Panc1 (cell line): ENCODE measurements at regions not wholly inside any gene's neighbourhood (a gene's known extent, or its start where the extent isn't known, plus 50 kb on each side); places are given as distances from the start of the nearest gene placed in this dataset.
"Not testable (repeated sequence)": the region's sequence is repeated elsewhere in the genome, so short reads cannot be mapped to it uniquely, and the experiment has no call there.

Source experiments
- ATAC-seq: fragments of 200-7000 bp; cut with Tn5 transposase; 2 replicates; pipeline ENCODE4 v1.9.1; 2020; ENCODE audit warnings: mild to moderate bottlenecking, moderate library complexity
- BruUV-seq: library from RNA; stranded (reverse); fragments of 400-500 nt; replicated peaks from 2 replicates; lab custom pipeline; 2021; lab: Mats Ljungman, UMichigan
- CTCF ChIA-PET: fragments of 300-600 bp; sonication (Branson Sonifier 250); formaldehyde crosslinking; loops from one replicate; lab custom pipeline; 2022; ENCODE audit warnings: antibody characterized with exemption; lab: Charles Lee
- POLR2A ChIA-PET: fragments of 300-600 bp; sonication (Branson Sonifier 250); formaldehyde crosslinking; loops from one replicate; lab custom pipeline; 2022; ENCODE audit warnings: antibody characterized with exemption; lab: Charles Lee
- DNase-seq: peaks from one replicate; pipeline ENCODE4 v3.0.0-alpha.2; 2010; ENCODE audit warnings: low read depth, low spot score
- H3K27ac ChIP-seq: 2 replicates; pipeline ENCODE4 v1.5.1; 2011; ENCODE audit warnings: mild to moderate bottlenecking, low read length, inconsistent platforms
- H3K27me3 ChIP-seq: fragments of 200-500 bp; sonication (Bioruptor generic); 2 replicates; pipeline ENCODE4 v1.6.0; 2014; ENCODE audit warnings: low read length, inconsistent platforms; ENCODE audit not compliant: control insufficient read depth, insufficient read depth
- H3K36me3 ChIP-seq: fragments of 200-500 bp; sonication (Bioruptor generic); 2 replicates; pipeline ENCODE4 v1.5.1; 2014; ENCODE audit warnings: inconsistent platforms, mild to moderate bottlenecking, low read length, moderate library complexity; ENCODE audit not compliant: control insufficient read depth, insufficient read depth
- H3K4me1 ChIP-seq: 2 replicates; pipeline ENCODE4 v1.5.1; 2011; ENCODE audit warnings: inconsistent platforms, mild to moderate bottlenecking, low read length, moderate library complexity; ENCODE audit not compliant: control insufficient read depth, insufficient read depth
- H3K4me3 ChIP-seq, 2 experiments: 2 replicates each; pipeline ENCODE4 v1.5.1; 2011 to 2012; ENCODE audit warnings: low read depth in 2 of 2, low read length in 2 of 2, mild to moderate bottlenecking in 2 of 2, inconsistent platforms in 1 of 2, moderate library complexity in 1 of 2
- H3K9me3 ChIP-seq: fragments of 200-500 bp; sonication (Bioruptor generic); 2 replicates; pipeline ENCODE4 v1.5.1; 2014; ENCODE audit warnings: low read depth, mild to moderate bottlenecking, inconsistent platforms, low read length, moderate library complexity; ENCODE audit not compliant: control insufficient read depth, insufficient read depth
- CTCF ChIP-seq: fragments of 450-650 bp; IDR thresholded peaks from 2 replicates; pipeline ENCODE4 v1.5.1; 2017; ENCODE audit warnings: mild to moderate bottlenecking
- POLR2AphosphoS5 ChIP-seq: IDR thresholded peaks from 2 replicates; pipeline ENCODE4 v1.6.1; 2012; ENCODE audit warnings: mild to moderate bottlenecking, low read depth, low read length, moderate library complexity
- REST ChIP-seq, 2 experiments: IDR thresholded peaks; 2 replicates each; pipeline ENCODE4 v1.6.1; 2011 to 2012; ENCODE audit warnings: low read depth in 2 of 2, control low read depth in 1 of 2, low read length in 1 of 2, mild to moderate bottlenecking in 1 of 2, moderate library complexity in 1 of 2; ENCODE audit not compliant: insufficient read depth in 1 of 2
- SIN3A ChIP-seq: IDR thresholded peaks from 2 replicates; pipeline ENCODE4 v1.6.1; 2012; ENCODE audit warnings: low read depth, mild to moderate bottlenecking, low read length, moderate library complexity, borderline replicate concordance; ENCODE audit not compliant: insufficient read depth
- TCF7L2 ChIP-seq: IDR thresholded peaks from 2 replicates; pipeline ENCODE4 v1.6.1; 2011; ENCODE audit warnings: mild to moderate bottlenecking, low read depth, low read length, inconsistent platforms
- in situ Hi-C: cut with HindIII; loops from 2 replicates; pipeline ENCODE4 v1.10.0; 2016; ENCODE audit warnings: low sequenced_read_pairs, low pct_unique_long_range_greater_than_20kb
- intact Hi-C: fragments of 100-400 bp; cut with micrococcal nuclease; formaldehyde crosslinking; loops from one replicate; pipeline ENCODE4 v1.10.0; 2022; ENCODE audit not compliant: unreplicated experiment

GRCh38 chr3:159751752-159752151, 236.9 kb upstream of the IL12A start:
- intact Hi-C loops = no loop called here
- Histone ChIP-seq H3K27ac (no peak overlapping the region), H3K27me3 (no peaks in the 10 kb centered on the region), H3K4me1 (no peaks in the 10 kb centered on the region), H3K4me3 (no peak overlapping the region), H3K36me3 (no peaks in the 10 kb centered on the region), H3K9me3 (no peaks in the 10 kb centered on the region)
- CTCF ChIA-PET = no interaction called here
- DNase-seq (no peak), ATAC-seq (no peak)
- in situ Hi-C loops = no loop called here
- BruUV-seq = no TSS peak
- POLR2A ChIA-PET = no interaction called here
- TF ChIP-seq CTCF (no peak), REST (IDR thresholded peaks at IDR 0.05; ENCODE audit: insufficient read depth in 1 of 2, low read depth in 2 of 2, low read length in 1 of 2) (no peak)

- BruUV-seq, H3K4me3 ChIP-seq, ATAC-seq, DNase-seq, in situ Hi-C loops, H3K27ac ChIP-seq, H3K36me3 ChIP-seq, H3K27me3 ChIP-seq, POLR2A ChIA-PET, CTCF ChIA-PET, H3K9me3 ChIP-seq, H3K4me1 ChIP-seq, intact Hi-C loops: not testable (repeated sequence)
These were observed 232.1 kb upstream of the IL12A start for GRCh38 chr3:159756279-159757207.

- DNase-seq = no peak
- no peak for ATAC-seq
- CTCF ChIA-PET = no interaction called here
- POLR2A ChIA-PET = no interaction called here
- intact Hi-C loops (no loop called here), in situ Hi-C loops (no loop called here)
- Histone ChIP-seq H3K4me1 (peaks cover 17% of the 10 kb centered on the region), H3K9me3 (no peaks in the 10 kb centered on the region), H3K4me3 (no peak overlapping the region), H3K27me3 (no peaks in the 10 kb centered on the region), H3K36me3 (no peaks in the 10 kb centered on the region), H3K27ac (no peak overlapping the region)
- TF ChIP-seq REST (IDR thresholded peaks at IDR 0.05; ENCODE audit: insufficient read depth in 1 of 2, low read depth in 2 of 2, low read length in 1 of 2) (no peak), SIN3A (no peak), POLR2AphosphoS5 (no peak), TCF7L2 (no peak), CTCF (no peak)
- no TSS peak for BruUV-seq
These were observed 231.1 kb upstream of the IL12A start for GRCh38 chr3:159757341-159758060.
